IMR-90 (cell line): ENCODE measurements at regions not wholly inside any gene's neighbourhood (a gene's known extent, or its start where the extent isn't known, plus 50 kb on each side); places are given as distances from the start of the nearest gene placed in this dataset.

Source experiments
- ATAC-seq: fragments of 200-7000 bp; cut with Tn5 transposase; 2 replicates; pipeline ENCODE4 v1.9.1; 2020; ENCODE audit warnings: low read depth, mild to moderate bottlenecking, moderate library complexity
- BruUV-seq: library from RNA; stranded (reverse); fragments of 400-500 nt; replicated peaks from 2 replicates; lab custom pipeline; 2021; lab: Mats Ljungman, UMichigan
- CTCF ChIA-PET: fragments of 300-600 bp; formaldehyde crosslinking; extraction: SDS; loops from one replicate; lab custom pipeline; 2021; ENCODE audit warnings: antibody characterized with exemption; lab: Yijun Ruan, JAX
- POLR2A ChIA-PET: fragments of 300-600 bp; sonication (Branson Sonifier 250); formaldehyde crosslinking; loops from one replicate; lab custom pipeline; 2022; ENCODE audit warnings: antibody characterized with exemption; ENCODE audit not compliant: unreplicated experiment; lab: Charles Lee
- DNase-seq: peaks from one replicate; pipeline ENCODE4 v3.0.0; 2013
- H2AFZ ChIP-seq: replicated peaks from 2 replicates; pipeline ENCODE3; 2013; ENCODE audit warnings: low read length, mild to moderate bottlenecking; ENCODE audit not compliant: poor library complexity
- H2AK5ac ChIP-seq: 2 replicates; pipeline ENCODE4 v1.6.1; 2013; ENCODE audit warnings: low read depth, low read length, inconsistent platforms
- H2AK9ac ChIP-seq: replicated peaks from 2 replicates; pipeline ENCODE3; 2013; ENCODE audit warnings: mild to moderate bottlenecking, low read depth, low read length, moderate library complexity; ENCODE audit not compliant: poor library complexity
- H2BK120ac ChIP-seq: 2 replicates; pipeline ENCODE4 v1.6.1; 2013; ENCODE audit warnings: low read depth, low read length, inconsistent platforms
- H2BK15ac ChIP-seq: 3 replicates; pipeline ENCODE4 v1.6.1; 2013; ENCODE audit warnings: low read depth, low read length, inconsistent platforms
- H2BK20ac ChIP-seq: 2 replicates; pipeline ENCODE4 v1.6.1; 2013; ENCODE audit warnings: low read depth, mild to moderate bottlenecking, inconsistent platforms, low read length, moderate library complexity
- H2BK5ac ChIP-seq: 2 replicates; pipeline ENCODE4 v1.6.1; 2013; ENCODE audit warnings: mild to moderate bottlenecking, low read depth, low read length, inconsistent platforms; ENCODE audit not compliant: poor library complexity, severe bottlenecking
- H3K14ac ChIP-seq: replicated peaks from 2 replicates; pipeline ENCODE4 v1.6.1; 2013; ENCODE audit warnings: low read depth, low read length, inconsistent platforms
- H3K18ac ChIP-seq: 2 replicates; pipeline ENCODE4 v1.6.1; 2013; ENCODE audit warnings: low read depth, low read length, control low read depth
- H3K23ac ChIP-seq: 2 replicates; pipeline ENCODE4 v1.6.1; 2013; ENCODE audit warnings: low read depth, low read length, inconsistent platforms
- H3K27ac ChIP-seq: 2 replicates; pipeline ENCODE4 v1.5.1; 2013; ENCODE audit warnings: mild to moderate bottlenecking, control low read depth, low read length; ENCODE audit not compliant: insufficient read depth
- H3K27me3 ChIP-seq: 2 replicates; pipeline ENCODE4 v1.6.1; 2013; ENCODE audit warnings: low read length; ENCODE audit not compliant: control insufficient read depth, insufficient read depth
- H3K36me3 ChIP-seq: 2 replicates; pipeline ENCODE4 v1.6.1; 2013; ENCODE audit warnings: low read length, mixed read lengths; ENCODE audit not compliant: control insufficient read depth, insufficient read depth
- H3K4ac ChIP-seq: 2 replicates; pipeline ENCODE4 v1.6.1; 2013; ENCODE audit warnings: low read depth, low read length, inconsistent platforms
- H3K4me1 ChIP-seq: 2 replicates; pipeline ENCODE4 v1.6.1; 2013; ENCODE audit warnings: low read length, mixed read lengths; ENCODE audit not compliant: control insufficient read depth, insufficient read depth
- H3K4me2 ChIP-seq: 2 replicates; pipeline ENCODE4 v1.6.1; 2013; ENCODE audit warnings: low read depth, mild to moderate bottlenecking, control low read depth, low read length, moderate library complexity
- H3K4me3 ChIP-seq: 2 replicates; pipeline ENCODE4 v1.5.1; 2013; ENCODE audit warnings: low read depth, mild to moderate bottlenecking, control low read depth, low read length, moderate library complexity; ENCODE audit not compliant: insufficient read depth
- H3K56ac ChIP-seq: 2 replicates; pipeline ENCODE4 v1.6.1; 2013; ENCODE audit warnings: low read length, inconsistent platforms; ENCODE audit not compliant: insufficient read depth; ENCODE audit errors: extremely low read depth
- H3K79me1 ChIP-seq, 2 experiments: 2 replicates each; pipeline ENCODE4 v1.6.1; 2013; ENCODE audit warnings: low read length in 2 of 2, inconsistent platforms in 1 of 2, low read depth in 1 of 2
- H3K9ac ChIP-seq: 2 replicates; pipeline ENCODE4 v1.6.1; 2013; ENCODE audit warnings: low read depth, low read length, control low read depth
- H3K9me1 ChIP-seq: 2 replicates; pipeline ENCODE4 v1.6.1; 2013; ENCODE audit warnings: low read length, inconsistent platforms; ENCODE audit not compliant: insufficient read depth
- H3K9me3 ChIP-seq: 2 replicates; pipeline ENCODE4 v1.6.1; 2013; ENCODE audit warnings: low read length; ENCODE audit not compliant: control insufficient read depth, insufficient read depth
- H4K20me1 ChIP-seq: 2 replicates; pipeline ENCODE4 v1.6.1; 2013; ENCODE audit warnings: low read length, inconsistent platforms; ENCODE audit not compliant: insufficient read depth
- H4K5ac ChIP-seq: 2 replicates; pipeline ENCODE4 v1.6.1; 2013; ENCODE audit warnings: mild to moderate bottlenecking, low read depth, low read length, control low read depth
- H4K8ac ChIP-seq, 2 experiments: 2 replicates each; pipeline ENCODE4 v1.6.1; 2013; ENCODE audit warnings: low read depth in 2 of 2, low read length in 2 of 2, control low read depth in 1 of 2, inconsistent platforms in 1 of 2
- H4K91ac ChIP-seq: 2 replicates; pipeline ENCODE4 v1.6.1; 2013; ENCODE audit warnings: low read depth, low read length, inconsistent platforms; ENCODE audit not compliant: insufficient read depth
- CHD1 ChIP-seq: IDR thresholded peaks from 2 replicates; pipeline ENCODE4 v1.6.1; 2012; ENCODE audit warnings: low read depth, low read length, improper control_type of control experiment
- FOS ChIP-seq: fragments of 150-350 bp; IDR thresholded peaks from 2 replicates; pipeline ENCODE4 v1.6.1; 2016; ENCODE audit warnings: low read depth, low read length
- MAFK ChIP-seq: IDR thresholded peaks from 2 replicates; pipeline ENCODE4 v1.6.1; 2012; ENCODE audit warnings: low read depth, low read length, improper control_type of control experiment
- MAZ ChIP-seq: IDR thresholded peaks from 2 replicates; pipeline ENCODE4 v1.6.1; 2012; ENCODE audit warnings: low read depth, mild to moderate bottlenecking, low read length, improper control_type of control experiment, moderate library complexity, borderline replicate concordance
- RCOR1 ChIP-seq: IDR thresholded peaks from 2 replicates; pipeline ENCODE4 v1.6.1; 2012; ENCODE audit warnings: mild to moderate bottlenecking, low read length, improper control_type of control experiment; ENCODE audit not compliant: insufficient replicate concordance
- WGBS, 2 experiments: methylation state at CpG; one replicate each; pipeline versions ENCODE4 v1.1.5 to v1.1.7; 2013; ENCODE audit warnings: missing lambda C conversion rate in 2 of 2; ENCODE audit not compliant: insufficient read length in 1 of 2; ENCODE audit errors: extremely low coverage in 2 of 2; 5-methylcytosine and 5-hydroxymethylcytosine counted together
- dilution Hi-C: fragments of 300-500 bp; cut with HindIII; formaldehyde crosslinking; loops from one replicate; pipeline ENCODE4 v1.14.3; 2018; ENCODE audit warnings: low sequenced_read_pairs; ENCODE audit not compliant: unreplicated experiment
- in situ Hi-C: fragments of 300-500 bp; cut with MboI; formaldehyde crosslinking; loops from 3 replicates; pipeline ENCODE4 v1.14.3; 2019; ENCODE audit warnings: low sequenced_read_pairs, inconsistent platforms, mixed read lengths
- intact Hi-C: fragments of 100-400 bp; cut with micrococcal nuclease; formaldehyde crosslinking; loops from 2 replicates; pipeline ENCODE4 v1.10.0; 2022

DNA sequence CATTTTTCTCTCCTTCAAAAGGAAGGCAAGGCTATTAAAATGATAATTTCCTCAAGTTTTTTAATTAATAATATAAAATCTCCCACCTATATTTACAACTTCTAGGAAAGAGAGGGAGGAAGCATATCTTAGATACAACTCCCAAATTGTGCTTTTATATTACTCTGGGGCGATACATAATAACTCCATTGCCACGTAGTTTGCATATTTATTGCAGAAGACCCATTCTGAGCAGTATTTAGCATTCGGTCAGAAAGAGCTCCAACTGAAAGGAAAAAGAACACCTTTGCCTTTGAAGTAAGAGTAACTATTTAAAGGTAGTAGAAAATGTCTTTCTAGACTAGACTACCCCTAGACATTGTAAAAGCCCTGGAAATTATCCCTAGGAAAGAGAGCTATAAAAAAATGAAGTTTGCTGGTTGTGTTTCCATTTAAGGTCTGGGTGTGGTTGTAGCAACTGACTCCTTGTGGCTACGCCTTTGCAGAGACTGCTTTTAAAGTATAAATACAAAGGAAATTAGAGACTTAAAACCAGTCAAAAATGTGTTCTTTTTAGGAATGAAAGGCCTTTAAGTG is 566.1 kb downstream of the ZNF608 start:
- peaks cover 2% of the 10 kb centered on the region; the same call in 1 of the 2 replicates for H3K4me1 ChIP-seq
- ChIA-PET POLR2A (no interaction called here), CTCF (no interaction called here)
- no peak overlapping the region for H2BK20ac ChIP-seq
- no peak overlapping the region for H3K23ac ChIP-seq
- H4K8ac ChIP-seq: no peak overlapping the region
- no peak for ATAC-seq
- no peak overlapping the region for H2BK5ac ChIP-seq
- H3K56ac ChIP-seq: no peak overlapping the region
- H3K14ac ChIP-seq: no peak overlapping the region
- intact Hi-C loops: loop anchor here (5.0 kb wide), 1 partner anchor 508 kb away; no protein-coding TSS in a partner anchor
- H3K9ac ChIP-seq: no peak overlapping the region
- no peak overlapping the region for H3K27ac ChIP-seq
- H3K9me3 ChIP-seq: no peaks in the 10 kb centered on the region
- no peak overlapping the region for H2BK15ac ChIP-seq
- no peak overlapping the region for H2AK9ac ChIP-seq
- in situ Hi-C loops: no loop called here
- no peaks in the 10 kb centered on the region for H4K20me1 ChIP-seq
- no peaks in the 10 kb centered on the region for H3K79me1 ChIP-seq
- WGBS, 2 experiments: no CpG with 5 or more reads among the region's 4 CpGs
- no peak overlapping the region for H2BK120ac ChIP-seq
- no peaks in the 10 kb centered on the region for H3K9me1 ChIP-seq
- H4K5ac ChIP-seq: no peak overlapping the region
- H3K4ac ChIP-seq: no peak overlapping the region
- no peak overlapping the region for H2AFZ ChIP-seq
- H2AK5ac ChIP-seq: no peak overlapping the region
- H3K36me3 ChIP-seq: no peaks in the 10 kb centered on the region
- no peak overlapping the region for H3K4me3 ChIP-seq
- H3K18ac ChIP-seq: no peak overlapping the region
- TF ChIP-seq CHD1 (no peak), MAFK (no peak), MAZ (no peak), RCOR1 (no peak), FOS (no peak)
- BruUV-seq: no TSS peak
- H4K91ac ChIP-seq: no peak overlapping the region
- H3K27me3 ChIP-seq: no peaks in the 10 kb centered on the region
- DNase-seq: no peak
- dilution Hi-C loops: no loop called here
- H3K4me2 ChIP-seq: no peak overlapping the region
